Right lobe of liver (tissue), 6 donors: ENCODE measurements at regions not wholly inside any gene's neighbourhood (a gene's known extent, or its start where the extent isn't known, plus 50 kb on each side); places are given as distances from the start of the nearest gene placed in this dataset.

Experiments
- ATAC-seq, 4 donors: fragments of 200-7000 bp; cut with Tn5 transposase; one replicate each; pipeline ENCODE4 v1.9.1; 2020; ENCODE audit warnings: mild to moderate bottlenecking in 4 of 4, moderate library complexity in 4 of 4
- DNase-seq, 3 donors: peaks; one replicate each; pipeline ENCODE4 v3.0.0-alpha.2; 2020
- H3K27ac ChIP-seq, 3 donors: fragments of 200-600 bp; one replicate each; pipeline ENCODE4 v1.8.0; 2022
- H3K27me3 ChIP-seq, 2 donors: fragments of 200-600 bp; one replicate each; pipeline ENCODE4 v1.8.0; 2022
- H3K36me3 ChIP-seq, 4 donors: fragments of 200-600 bp; sonication (generic) in 1 of 4; one replicate each; pipeline versions ENCODE4 v1.5.1 to v1.8.0; 2017 to 2022; ENCODE audit warnings: control low read depth in 1 of 4
- H3K4me1 ChIP-seq, 4 donors: fragments of 200-600 bp; sonication (generic) in 1 of 4; one replicate each; pipeline versions ENCODE4 v1.5.1 to v1.8.0; 2017 to 2022; ENCODE audit warnings: control low read depth in 1 of 4
- H3K4me3 ChIP-seq, 3 donors: fragments of 200-600 bp; one replicate each; pipeline ENCODE4 v1.8.0; 2022
- H3K9me3 ChIP-seq, 4 donors: fragments of 200-600 bp; sonication (generic) in 1 of 4; one replicate each; pipeline versions ENCODE4 v1.5.1 to v1.8.0; 2017 to 2022; ENCODE audit warnings: control low read depth in 1 of 4
- POLR2A ChIP-seq: fragments of 450-650 bp; IDR thresholded peaks from one replicate; pipeline ENCODE4 v1.6.1; 2017; ENCODE audit warnings: antibody characterized with exemption, mild to moderate bottlenecking
- WGBS: methylation state at CpG from one replicate; pipeline ENCODE4 v1.1.6; 2018; ENCODE audit warnings: low coverage, low lambda C conversion rate; ENCODE audit not compliant: insufficient coverage; ENCODE audit errors: missing lambda C conversion rate; 5-methylcytosine and 5-hydroxymethylcytosine counted together
- intact Hi-C, 2 donors: fragments of 100-400 bp; cut with DNase I; formaldehyde crosslinking; loops; one replicate each; pipeline versions ENCODE4 v1.11.2 to v1.14.1; 2022
- TF ChIP-seq, protein P1 (sequence below), 4 donors: fragments of 200-600 bp in 3 of 4; fragments of 450-650 bp in 1 of 4; IDR thresholded peaks; one replicate each; pipeline versions ENCODE4 v1.5.1 to v1.8.0; 2016 to 2022; ENCODE audit warnings: antibody characterized with exemption in 4 of 4, mild to moderate bottlenecking in 2 of 4
- donor health status: DM: no; HTN: yes; CAD: no.
- donor health status: DM: no; HTN: no; CAD: no.
- donor health status: DM: no; HTN: no; CAD: no.
- donor health status: DM: no; HTN: yes; CAD: no.
- donor health status: DM: no; HTN: yes; CAD: no.

DNA sequence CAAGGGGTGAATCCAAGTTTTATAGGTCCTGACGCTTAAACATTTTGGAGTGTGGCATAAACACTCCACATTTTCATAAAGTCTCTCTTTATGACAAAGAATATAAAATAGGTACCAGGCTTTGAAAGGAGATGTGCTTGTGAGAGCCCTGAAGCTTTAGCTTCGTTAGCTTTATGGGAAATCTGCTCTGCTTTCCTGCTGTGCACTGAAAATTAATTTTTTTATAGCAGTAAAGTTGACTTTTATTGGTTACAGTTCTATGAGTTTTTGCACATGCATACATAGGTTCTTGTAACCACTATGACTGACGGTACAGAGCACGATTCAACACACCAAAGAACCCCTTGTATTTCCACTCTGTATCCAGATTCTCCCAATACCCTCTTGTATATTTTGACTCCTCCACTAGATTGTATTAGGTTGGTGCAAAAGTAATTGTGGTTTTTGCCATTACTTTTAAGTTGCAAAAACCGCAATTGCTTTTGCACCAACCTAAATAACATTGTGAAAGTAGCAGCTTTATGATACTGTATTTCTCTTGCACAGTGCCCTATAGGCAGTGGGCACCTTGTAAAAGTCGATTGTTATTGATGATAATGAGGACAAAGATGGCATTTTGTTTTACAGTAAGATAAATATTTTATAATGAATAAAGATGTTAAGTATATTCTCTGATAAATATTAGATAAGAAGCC, 145.2 kb upstream of the AKIRIN2 start:
- DNase-seq = no peak
- no peaks in the 10 kb centered on the region for H3K9me3 ChIP-seq
- no peaks in the 10 kb centered on the region for H3K4me1 ChIP-seq
- H3K27me3 ChIP-seq = no peaks in the 10 kb centered on the region
- no peaks in the 10 kb centered on the region for H3K36me3 ChIP-seq
- no peak overlapping the region for H3K27ac ChIP-seq
- 84% methylated on average over 6 of the region's 6 CpGs for WGBS
- no peak for TF ChIP-seq POLR2A
- TF ChIP-seq, protein P1, sequence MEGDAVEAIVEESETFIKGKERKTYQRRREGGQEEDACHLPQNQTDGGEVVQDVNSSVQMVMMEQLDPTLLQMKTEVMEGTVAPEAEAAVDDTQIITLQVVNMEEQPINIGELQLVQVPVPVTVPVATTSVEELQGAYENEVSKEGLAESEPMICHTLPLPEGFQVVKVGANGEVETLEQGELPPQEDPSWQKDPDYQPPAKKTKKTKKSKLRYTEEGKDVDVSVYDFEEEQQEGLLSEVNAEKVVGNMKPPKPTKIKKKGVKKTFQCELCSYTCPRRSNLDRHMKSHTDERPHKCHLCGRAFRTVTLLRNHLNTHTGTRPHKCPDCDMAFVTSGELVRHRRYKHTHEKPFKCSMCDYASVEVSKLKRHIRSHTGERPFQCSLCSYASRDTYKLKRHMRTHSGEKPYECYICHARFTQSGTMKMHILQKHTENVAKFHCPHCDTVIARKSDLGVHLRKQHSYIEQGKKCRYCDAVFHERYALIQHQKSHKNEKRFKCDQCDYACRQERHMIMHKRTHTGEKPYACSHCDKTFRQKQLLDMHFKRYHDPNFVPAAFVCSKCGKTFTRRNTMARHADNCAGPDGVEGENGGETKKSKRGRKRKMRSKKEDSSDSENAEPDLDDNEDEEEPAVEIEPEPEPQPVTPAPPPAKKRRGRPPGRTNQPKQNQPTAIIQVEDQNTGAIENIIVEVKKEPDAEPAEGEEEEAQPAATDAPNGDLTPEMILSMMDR (IDR thresholded peaks at IDR 0.05) = no peak
- no peak for ATAC-seq
- no peak overlapping the region for H3K4me3 ChIP-seq
- intact Hi-C loops = no loop called here

DNA sequence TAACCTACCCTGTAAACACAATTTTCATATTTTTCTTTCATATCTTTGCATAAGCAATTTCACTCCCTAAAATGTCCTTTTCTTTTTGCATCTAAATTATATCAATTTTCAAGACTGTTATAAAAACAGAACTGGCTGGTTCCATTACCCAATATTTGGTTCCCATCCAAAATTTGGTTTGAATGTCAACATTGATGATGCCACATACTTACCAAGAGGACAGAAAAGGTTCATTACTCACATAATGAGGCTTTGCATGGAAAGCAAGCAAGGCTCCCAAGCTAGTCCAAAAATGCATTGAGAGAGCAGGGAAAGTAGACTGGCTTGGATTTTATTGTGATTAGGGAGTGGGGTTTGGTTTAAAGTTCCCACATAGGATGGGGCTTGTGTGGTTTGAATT, 144.4 kb upstream of the AKIRIN2 start:
- Histone ChIP-seq H3K27ac (no peak overlapping the region), H3K9me3 (no peaks in the 10 kb centered on the region), H3K4me3 (no peak overlapping the region), H3K27me3 (no peaks in the 10 kb centered on the region), H3K36me3 (no peaks in the 10 kb centered on the region), H3K4me1 (no peaks in the 10 kb centered on the region)
- ATAC-seq = peak; percentile 51 to 85 (median 67)
- intact Hi-C loops = no loop called here
- no peak for DNase-seq
- TF ChIP-seq, protein P1 (IDR thresholded peaks at IDR 0.05) = no peak
- TF ChIP-seq POLR2A = no peak

DNA sequence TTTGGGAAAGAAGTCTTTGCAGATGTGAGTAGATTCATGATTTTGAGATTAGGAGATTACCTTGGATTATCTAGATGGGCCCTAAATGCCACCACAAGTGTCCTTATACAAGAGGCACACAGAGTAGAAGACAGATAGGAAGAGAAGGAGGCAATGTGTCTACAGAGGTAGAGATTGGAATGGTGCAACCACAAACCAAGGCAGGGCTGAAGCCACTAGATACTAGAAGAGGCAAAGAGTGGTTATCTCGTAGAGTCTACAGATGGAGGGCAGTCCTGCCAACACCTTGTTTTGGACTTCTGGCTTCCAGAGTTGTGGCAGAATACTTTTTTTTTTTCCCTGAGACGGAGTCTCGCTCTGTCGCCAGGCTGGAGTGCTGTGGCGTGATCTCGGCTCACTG, 138.3 kb upstream of the AKIRIN2 start:
- 95% methylated on average over 4 of the region's 6 CpGs for WGBS
- Histone ChIP-seq H3K4me1 (no peaks in the 10 kb centered on the region), H3K9me3 (peaks cover 0 to 4% (median 0%) of the 10 kb centered on the region in 4 donors), H3K27ac (no peak overlapping the region), H3K36me3 (no peaks in the 10 kb centered on the region), H3K4me3 (no peak overlapping the region), H3K27me3 (no peaks in the 10 kb centered on the region)
- ATAC-seq (no peak), DNase-seq (no peak)
- intact Hi-C loops = no loop called here
- TF ChIP-seq, protein P1 (IDR thresholded peaks at IDR 0.05) = no peak
- TF ChIP-seq POLR2A = no peak

DNA sequence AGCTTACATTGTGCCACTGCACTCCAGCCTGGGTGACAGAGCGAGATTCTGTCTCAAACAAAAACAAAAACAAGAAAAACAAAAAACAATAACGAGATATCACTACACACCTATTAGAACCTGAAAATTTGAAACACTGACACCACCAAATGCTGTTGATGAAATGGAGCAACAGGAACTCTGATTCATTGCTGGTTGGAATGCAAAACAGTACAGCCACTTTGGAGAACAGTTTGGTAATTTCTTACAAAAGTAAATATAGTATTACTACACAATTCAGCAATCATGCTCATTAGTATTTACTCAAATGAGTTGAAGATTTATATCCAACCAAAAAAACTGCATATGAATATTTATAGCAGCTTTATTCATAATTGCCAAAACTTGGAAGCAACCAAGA, 135.8 kb upstream of the AKIRIN2 start:
- Histone ChIP-seq H3K36me3 (no peaks in the 10 kb centered on the region), H3K27ac (no peak overlapping the region), H3K4me1 (peaks cover 0 to 2% (median 0%) of the 10 kb centered on the region in 4 donors), H3K4me3 (no peak overlapping the region), H3K9me3 (peaks cover 0 to 4% (median 0%) of the 10 kb centered on the region in 4 donors), H3K27me3 (no peaks in the 10 kb centered on the region)
- TF ChIP-seq, protein P1 (IDR thresholded peaks at IDR 0.05) = no peak
- no peak for TF ChIP-seq POLR2A
- DNase-seq (no peak), ATAC-seq (no peak)
- intact Hi-C loops = no loop called here
- 42% methylated on average over 2 of the region's 2 CpGs for WGBS
